GM19328 (cell line): ENCODE measurements at regions not wholly inside any gene's neighbourhood (a gene's known extent, or its start where the extent isn't known, plus 50 kb on each side); places are given as distances from the start of the nearest gene placed in this dataset.
"Not testable (repeated sequence)": the region's sequence is repeated elsewhere in the genome, so short reads cannot be mapped to it uniquely, and the experiment has no call there.

Experiments used
- ATAC-seq: cut with Tn5 transposase; IDR thresholded peaks from one replicate; pipeline ENCODE4 v1.9.1; 2021; ENCODE audit warnings: mild to moderate bottlenecking, moderate library complexity; ENCODE audit not compliant: unreplicated experiment

DNA sequence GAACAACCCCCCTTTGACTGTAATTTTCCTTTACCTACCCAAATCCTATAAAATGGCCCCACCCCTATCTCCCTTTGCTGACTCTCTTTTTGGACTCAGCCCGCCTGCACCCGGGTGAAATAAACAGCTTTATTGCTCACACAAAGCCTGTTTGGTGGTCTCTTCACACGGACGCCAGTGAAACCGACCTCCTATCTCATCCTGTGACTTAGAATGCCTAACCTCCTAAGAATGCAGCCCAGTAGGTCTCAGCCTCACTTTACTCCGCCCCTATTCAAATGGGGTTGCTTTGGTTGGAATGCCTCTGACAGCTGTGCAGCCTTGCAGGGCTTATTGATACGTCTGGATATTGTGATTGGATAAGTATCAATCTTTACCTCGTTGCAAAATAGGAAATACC, 243.8 kb upstream of the PROK2 start:
- not testable (repeated sequence) for ATAC-seq

DNA sequence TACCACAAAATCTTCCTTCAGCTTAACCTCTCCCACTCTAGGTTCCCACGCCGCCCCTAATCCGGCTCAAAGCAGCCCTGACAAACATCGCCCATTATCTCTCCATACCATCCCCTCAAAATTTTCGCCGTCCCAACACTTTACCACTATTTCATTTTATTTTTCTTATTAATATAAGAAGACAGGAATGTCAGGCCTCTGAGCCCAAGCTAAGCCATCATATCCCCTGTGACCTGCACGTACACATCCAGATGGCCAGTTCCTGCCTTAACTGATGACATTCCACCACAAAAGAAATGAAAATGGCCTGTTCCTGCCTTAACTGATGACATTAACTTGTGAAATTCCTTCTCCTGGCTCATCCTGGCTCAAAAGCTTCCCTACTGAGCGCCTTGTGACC, 243.4 kb upstream of the PROK2 start:
- ATAC-seq, result not testable (repeated sequence)

DNA sequence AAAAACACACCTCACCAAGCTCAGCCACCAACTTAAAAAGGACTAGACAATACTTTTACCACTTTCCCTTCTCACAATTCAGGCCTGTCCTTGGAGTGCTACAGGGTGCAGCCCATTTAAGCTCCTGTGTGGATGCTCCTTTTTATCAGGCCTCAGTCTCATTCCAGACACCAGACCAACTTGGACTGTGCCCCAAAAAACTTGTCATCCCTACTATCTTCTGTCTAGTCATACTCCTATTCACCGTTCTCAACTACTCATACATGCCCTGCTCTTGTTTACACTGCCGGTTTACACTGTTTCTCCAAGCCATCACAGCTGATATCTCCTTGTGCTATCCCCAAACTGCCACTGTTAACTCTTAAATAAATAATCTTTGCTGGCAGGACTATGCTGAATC, 242.8 kb upstream of the PROK2 start:
- not testable (repeated sequence) for ATAC-seq

DNA sequence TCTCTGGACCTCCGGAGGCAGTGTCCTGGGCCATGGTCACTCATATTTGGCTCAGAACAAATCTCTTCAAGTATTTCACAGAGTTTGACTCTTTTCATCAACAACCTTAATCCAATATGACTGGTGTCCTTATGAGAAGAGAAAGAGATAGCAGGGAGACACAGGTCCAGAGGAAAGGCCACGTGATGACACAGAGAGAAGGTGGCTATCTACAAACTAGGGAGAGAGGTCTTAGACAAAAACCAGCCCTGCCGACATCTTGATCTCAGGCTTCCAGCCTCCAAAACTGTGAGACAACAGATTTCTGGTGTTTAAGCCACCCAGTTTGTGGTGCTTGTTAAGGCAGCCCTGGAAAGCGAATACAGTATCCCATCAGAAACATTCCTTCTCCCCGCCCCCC, 237.1 kb upstream of the PROK2 start:
- no peak for ATAC-seq

DNA sequence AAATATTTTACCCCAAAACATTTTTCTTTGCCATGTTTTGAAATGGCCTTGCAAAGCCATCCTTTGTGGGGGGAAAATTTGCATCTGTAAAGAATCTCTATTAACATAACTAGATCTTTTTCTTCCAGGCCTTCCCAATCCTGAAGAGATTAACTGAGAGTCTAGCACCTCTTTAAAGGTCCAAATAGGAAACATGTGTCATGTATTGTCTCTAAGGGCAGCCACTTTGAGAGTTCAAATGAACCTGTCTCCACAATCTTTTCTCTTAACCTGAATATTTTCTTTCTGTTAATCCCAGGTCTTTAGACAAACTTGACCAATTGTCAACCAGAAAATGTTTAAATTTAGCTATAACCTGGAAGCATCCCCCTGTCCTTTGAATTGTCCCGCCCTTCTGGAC, 236.6 kb upstream of the PROK2 start:
- no peak for ATAC-seq

DNA sequence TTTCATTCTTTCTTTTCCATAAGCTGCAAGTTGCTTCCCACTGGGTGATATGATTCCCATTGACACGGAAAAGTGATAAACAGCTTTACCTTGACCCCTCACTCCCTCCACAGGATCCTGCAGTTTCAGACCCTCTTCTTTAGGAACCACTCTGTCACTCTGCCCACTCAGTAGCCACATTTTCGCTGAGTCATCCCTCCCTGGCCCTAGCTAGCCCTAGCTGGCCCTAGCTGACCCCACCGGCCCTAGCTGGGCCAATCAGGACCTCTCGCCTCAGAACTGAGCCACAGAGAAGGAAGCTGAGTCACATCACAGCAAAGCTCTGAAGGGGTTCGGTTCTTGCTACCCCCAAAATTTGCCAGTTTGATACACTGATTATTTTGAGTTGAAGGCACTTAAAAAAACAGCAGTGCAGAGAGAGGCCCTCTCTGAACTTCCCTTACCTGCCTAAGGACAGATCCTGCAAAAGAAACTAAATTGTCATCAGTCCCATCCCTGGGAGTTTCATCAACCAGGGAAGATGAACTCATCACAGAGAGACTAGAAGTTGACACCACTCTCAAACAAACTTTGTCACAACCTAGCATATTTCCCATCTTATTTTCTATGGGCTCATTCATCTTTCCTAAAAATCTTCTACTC, 233.5 kb upstream of the PROK2 start:
- no peak for ATAC-seq

DNA sequence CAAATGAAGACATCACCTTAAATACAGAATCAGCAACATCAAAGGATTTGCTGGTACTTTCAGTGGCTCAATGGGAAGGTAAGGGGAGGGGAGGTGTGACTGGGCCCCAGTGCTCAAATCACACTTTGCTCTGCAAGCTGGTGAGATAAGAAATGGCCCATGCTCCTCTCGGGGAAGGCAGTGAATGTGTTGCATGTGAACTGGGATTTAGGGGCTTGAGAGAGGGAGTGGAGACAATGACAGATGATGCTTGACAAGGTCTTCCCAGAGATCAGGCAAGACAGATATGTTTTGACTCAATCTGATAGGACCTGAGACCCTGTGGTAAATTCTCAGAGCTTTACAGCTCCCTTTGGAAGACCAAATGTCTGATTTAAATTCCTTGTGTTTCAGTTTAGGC, 233.0 kb upstream of the PROK2 start:
- no peak for ATAC-seq

DNA sequence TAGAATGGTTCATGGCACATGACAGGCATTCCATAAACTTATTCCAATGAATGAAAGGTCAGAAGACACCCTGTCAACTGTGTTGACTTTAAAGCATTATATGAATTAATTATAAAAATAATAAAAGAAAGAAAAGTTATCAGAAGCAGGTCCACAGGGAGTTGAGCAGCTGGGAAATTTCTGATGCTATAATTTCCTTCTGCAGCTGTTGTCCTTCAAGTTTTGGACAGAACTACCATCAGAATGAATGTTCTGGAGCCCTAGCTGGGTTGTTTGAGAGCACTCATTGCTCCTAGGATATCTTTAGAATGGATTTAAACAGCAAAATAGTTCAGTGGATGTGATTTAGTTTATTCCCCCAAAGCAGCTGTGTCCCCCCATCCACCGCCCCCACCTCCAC, 232.4 kb upstream of the PROK2 start:
- ATAC-seq, result no peak

DNA sequence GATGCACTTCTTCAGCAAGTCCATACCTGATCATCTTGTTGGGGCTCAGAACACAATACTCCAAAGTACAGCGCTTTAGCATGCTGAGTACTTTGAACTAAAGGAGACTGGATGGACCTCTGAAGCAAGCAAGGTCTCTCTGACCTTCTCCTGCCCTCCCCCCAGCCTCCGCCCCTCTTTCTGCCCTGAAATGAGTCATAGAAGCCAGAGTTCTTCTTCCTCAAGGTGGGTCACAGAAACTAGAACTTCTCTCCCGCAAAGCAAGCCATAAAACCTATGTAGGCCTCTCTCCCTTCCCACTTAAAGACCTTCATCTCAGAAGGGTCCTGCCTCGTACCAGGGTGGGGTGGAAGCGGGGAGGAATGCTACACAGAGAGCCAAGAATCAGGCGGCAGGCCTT, 230.5 kb upstream of the PROK2 start:
- no peak for ATAC-seq

DNA sequence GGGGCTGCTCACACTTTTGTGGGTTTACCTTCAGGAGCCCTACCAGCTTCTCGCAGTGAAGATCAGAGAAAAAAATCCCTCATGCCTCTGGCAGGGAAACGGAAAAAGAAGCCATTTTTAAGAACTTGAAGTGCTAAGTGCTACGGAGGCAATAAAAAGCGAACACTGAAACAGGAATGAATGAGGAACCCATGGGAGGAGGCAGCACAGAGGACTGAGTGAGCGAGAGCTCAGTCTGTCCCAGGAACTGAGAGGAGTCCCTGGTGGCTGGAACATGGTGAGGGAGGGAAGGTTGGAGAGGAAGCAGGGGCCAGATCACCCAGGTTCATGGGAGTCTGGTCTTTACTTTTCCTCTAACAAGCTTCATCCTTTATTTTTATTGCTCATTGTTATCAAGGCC, 228.1 kb upstream of the PROK2 start:
- no peak for ATAC-seq

DNA sequence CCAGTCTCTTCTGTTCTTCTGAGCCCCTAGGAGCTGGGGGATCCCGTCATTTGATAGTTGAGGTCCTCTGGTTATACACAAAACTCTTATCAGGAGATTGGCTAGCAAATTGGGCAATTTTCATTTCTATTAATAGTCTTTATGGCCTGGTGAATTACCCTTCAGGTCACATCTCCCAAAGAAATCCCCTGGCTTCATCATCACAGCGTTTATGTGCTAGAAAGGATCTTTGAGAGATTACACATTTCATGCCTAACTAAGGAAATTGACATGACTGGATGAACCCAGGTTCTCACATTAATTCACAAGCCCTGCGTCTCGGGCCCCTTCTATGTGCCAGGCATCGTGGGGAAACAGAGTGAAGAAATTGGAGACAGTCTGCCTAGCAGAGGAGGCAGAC, 227.4 kb upstream of the PROK2 start:
- ATAC-seq, result no peak

DNA sequence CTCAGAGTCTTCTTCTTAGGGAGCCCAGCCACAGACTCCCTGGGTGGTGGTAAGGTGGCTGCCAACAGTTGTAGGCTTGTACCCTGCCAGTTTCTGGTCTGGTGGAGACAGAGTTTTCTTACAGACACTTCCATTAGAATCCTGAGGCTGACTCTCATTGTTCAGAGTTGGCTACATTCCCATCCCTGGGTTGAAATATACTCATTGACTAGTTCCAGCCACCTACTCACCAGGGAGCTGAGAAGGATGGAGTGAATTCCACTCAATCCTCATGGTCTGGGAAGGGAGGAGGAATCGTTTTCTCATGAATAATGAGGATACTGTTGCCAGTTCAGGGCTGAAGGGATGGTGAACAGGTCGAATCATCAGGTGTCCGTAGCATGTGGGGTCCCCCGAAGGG, 226.5 kb upstream of the PROK2 start:
- no peak for ATAC-seq

DNA sequence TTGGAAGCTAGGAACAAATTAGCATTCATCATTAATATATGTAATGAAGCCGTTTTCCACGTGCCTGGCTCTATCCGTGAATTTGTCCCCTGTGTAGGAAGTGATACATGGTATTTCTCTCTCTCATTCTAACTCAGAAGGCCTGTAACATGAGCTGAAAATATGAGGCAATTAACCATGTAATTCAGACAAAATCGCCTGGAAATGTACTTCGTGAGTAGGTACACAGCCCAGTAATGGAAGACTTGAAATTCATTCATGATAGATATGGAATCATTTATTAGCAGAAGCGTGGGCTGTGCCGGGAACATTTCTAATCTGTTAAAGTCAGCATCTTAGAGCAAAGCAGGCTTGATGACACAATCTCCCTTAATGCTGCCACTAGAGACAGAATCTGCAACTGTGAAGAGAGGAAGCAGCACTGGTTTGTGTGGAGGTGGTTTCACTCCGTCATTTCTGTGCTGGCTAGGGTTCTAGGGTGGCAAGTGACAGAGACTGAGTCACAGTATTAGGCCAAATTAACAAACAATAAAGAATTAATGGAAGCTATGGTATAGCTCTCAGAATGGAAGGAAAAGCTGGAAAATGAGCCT, 225.0 kb upstream of the PROK2 start:
- ATAC-seq, result no peak

DNA sequence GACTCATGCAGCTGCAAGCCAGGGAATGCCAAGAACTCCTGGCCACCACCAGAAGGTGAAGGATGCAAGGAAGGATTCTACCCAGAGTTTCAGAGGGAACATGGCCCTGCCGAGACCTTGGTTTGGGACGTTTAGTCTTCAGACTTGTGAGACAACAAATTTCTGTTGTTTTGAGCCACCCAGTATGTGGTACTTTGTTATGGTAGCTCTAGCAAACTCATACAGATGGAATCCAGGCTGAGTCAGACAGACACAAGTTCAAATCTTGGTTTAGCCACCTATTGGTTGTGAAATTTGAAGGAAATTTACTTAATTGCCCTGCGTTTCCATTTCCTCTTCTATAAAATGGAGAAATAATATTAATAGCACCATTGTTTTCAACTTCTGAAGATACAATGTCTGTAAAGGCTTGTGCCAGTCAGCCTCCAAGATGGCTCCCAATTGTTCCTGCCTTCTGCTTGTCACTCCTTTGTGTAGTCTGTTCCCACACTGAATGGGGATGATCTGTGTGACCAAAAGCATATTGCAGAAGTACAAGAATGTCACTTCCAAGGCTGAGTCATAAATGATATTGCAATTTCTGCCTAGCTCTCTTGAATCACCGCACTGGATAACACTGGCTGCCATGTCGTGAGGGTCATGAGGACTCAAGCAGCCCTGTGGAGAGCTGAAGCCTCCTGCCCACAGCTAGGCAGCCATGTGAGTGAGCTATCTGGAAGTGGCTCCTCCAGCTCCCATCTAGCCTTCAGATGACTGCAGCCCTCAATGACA, 223.5 kb upstream of the PROK2 start:
- no peak for ATAC-seq

DNA sequence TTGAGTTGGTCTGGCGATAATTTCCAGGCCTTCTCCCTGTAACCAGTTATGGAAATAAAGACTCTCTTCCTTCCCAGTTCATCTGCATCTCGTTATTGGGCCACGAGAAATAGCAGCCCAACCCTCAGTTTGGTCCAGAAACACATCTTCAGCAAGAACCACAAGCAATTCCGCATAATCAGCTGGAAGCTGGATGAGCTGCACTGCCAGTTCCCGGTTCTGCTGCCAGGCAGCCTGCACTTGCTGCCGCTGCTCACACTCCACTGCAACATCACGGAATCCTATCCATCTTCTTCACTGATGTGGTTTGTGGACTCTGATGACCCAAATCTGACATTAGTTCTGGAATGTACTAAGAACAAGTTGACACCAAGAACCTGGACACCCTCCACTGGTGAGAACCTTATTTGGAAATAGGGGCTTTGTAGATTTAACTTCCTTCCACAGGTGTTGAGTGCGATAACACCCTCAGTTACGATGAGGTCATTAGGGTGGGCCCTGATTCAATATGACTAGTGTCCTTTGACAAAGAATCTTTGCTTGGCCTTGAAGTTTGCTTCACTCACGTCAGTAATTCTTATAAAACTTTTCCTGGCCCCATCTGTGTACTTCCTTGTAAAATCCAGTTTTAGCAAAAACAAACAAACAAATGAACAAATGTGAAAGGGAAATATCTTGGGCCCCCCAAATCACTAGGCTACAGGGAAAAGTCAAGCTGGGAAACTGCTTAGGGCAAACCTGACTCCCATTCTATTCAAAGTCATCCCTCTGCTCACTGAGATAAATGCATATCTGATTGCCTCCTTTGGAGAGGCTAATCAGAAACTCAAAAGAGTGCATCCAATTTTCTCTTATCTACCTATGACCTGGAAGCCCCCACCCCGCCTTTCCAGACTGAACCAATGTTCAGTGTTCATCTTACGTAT, 221.9 kb upstream of the PROK2 start:
- no peak for ATAC-seq

DNA sequence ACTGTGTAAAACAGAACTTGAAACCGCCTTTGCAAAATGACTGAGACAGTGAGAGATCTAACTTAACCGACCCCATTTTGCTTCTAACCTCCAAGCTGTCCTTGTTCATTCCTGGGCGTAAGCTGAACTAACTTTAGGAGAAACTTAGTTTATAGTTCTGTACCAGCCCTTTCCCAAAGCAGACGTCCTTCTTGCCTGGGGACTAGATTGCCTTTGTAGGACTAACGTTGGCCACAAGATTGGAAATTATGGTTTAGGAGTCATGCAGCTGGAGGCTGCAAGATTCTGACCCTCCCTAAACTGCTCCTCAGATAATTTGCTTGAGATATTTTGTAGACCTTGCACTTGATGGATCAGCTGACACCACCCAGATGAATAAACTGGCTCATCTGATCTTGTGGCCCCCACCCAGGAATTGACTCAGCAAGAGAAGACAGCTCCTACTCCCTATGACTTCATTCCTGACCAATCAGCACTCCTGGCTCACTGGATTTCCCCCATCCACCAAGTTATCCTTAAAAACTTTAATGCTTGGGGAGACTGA, 219.9 kb upstream of the PROK2 start:
- ATAC-seq, result no peak

DNA sequence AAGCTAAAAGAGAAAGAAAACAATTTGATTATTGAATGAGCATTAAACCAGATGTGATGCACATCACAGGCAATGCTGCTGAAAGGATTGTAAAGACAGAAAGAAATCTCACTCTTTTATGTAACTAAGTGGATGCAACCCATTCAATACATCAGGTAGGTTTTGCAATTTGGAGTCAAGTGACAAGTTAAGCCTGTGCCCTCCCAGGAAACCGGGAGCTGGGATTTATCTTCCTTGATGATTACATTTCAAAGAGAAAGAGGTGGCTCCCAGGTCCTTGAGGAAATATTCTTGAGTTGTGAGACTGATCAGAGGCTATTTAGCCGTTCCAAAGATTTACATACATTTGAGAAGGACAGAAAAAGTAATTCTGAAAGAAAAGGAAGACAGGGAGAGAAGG, 219.0 kb upstream of the PROK2 start:
- ATAC-seq, result no peak

DNA sequence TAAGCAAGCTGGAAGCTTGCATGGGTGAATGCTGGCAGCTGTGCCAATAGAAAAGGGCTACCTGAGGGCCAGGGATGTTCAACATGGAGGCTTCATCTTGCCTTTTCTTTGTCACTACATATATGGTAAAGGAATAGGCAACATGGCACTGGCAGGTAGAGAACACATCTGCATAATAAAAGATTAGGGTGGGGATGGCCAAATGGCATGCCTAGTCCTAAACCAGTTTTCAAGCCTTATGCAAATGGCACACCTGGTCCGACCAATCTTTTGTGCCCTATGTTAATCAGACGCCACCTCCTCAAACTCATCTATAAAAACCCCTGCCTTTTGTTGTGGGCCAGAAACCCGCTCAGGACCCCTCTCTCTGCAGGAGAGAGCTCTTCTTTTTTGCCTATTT, 216.8 kb upstream of the PROK2 start:
- ATAC-seq, result no peak

DNA sequence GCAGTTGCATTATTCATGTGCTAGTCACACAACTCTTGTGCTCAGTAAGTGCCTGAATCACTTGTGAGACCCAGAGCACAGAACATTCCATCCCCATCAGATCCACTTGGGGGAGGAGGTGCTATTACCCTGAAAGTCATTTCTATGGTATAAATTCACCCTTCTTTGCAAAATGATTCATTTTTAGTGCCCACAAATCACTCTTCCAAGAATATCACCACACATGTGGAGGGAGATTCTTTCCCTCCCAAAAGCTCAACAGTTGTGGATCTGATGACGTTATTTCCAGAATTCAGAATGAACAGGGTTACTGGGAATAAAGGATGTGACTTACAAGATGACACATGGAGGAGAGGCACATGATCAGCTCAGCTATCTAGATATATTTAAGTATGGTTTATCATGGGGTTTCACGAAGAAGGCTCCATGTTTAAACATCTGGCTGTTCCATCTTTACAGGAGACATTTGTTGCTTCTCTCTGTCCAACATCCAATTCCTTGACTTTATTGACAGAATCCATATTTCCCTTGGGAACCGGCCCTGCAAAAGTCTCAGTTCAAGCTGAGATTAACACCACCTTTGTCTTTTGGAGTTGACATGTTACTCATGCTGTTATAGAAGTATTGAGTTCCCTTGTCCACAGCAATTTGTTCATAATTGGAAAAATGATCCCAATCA, 214.2 kb upstream of the PROK2 start:
- no peak for ATAC-seq

DNA sequence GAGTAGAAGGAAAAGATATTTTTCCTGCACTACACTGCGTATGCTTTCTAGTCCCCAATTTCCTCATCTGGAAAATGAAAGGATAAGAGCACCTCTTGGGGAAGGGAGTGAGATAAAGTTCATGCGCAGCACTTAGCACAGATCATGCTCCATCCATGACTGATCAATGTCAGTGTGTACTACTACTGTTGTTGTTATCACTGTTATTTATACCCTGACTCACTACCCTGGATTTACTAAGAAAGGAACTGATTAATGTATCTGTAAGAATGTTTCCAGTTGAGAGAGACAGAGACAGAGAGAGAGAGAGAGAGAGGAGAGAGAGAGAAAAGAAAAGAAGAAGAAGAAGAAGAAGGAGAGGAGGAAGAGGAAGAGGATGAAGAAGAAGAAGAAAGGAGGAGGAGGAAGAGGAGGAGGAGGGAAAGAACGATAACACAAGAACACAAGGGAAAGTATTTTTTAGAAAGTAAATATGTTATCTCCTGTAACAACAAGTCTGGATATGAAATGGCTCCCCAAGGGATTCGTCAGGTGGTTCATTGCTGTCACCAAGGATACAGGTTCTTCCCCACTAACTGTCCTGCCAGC, 212.2 kb upstream of the PROK2 start:
- ATAC-seq, result no peak
